Nephron (organoid): ENCODE measurements at regions not wholly inside any gene's neighbourhood (a gene's known extent, or its start where the extent isn't known, plus 50 kb on each side); places are given as distances from the start of the nearest gene placed in this dataset.
A peak's percentile ranks its signal among the peaks of the same experiment; 100 is the strongest.

Experiments
- H3K27ac Mint-ChIP-seq, 3 experiments: 2 replicates each; pipeline ENCODE4 v1.8.0; 2020; ENCODE audit warnings: mixed read lengths in 3 of 3, mild to moderate bottlenecking in 2 of 3, moderate library complexity in 1 of 3
- H3K27me3 Mint-ChIP-seq: 2 replicates; pipeline ENCODE4 v1.8.0; 2021; ENCODE audit warnings: low read depth, mild to moderate bottlenecking, moderate library complexity, mixed read lengths
- H3K36me3 Mint-ChIP-seq: 2 replicates; pipeline ENCODE4 v1.8.0; 2020; ENCODE audit warnings: low read depth, mixed read lengths
- H3K4me1 Mint-ChIP-seq: 2 replicates; pipeline ENCODE4 v1.8.0; 2020; ENCODE audit warnings: mixed read lengths
- H3K4me3 Mint-ChIP-seq, 3 experiments: 2 replicates each; pipeline ENCODE4 v1.8.0; 2020; ENCODE audit warnings: mild to moderate bottlenecking in 3 of 3, mixed read lengths in 3 of 3, moderate library complexity in 2 of 3
- H3K9me3 Mint-ChIP-seq: 2 replicates; pipeline ENCODE4 v1.8.0; 2020; ENCODE audit warnings: mixed read lengths
- CTCF ChIP-seq, 3 experiments: fragments of 200-600 bp; sonication (generic); IDR thresholded peaks; one replicate each; pipeline ENCODE4 v1.5.0; 2021; ENCODE audit warnings: antibody characterized with exemption in 3 of 3; ENCODE audit not compliant: unreplicated experiment in 3 of 3

GRCh38 chr11:109756521-109756920 lies 334.5 kb downstream of the C11orf87 start:
- Mint-ChIP-seq H3K27me3 (no peaks in the 10 kb centered on the region), H3K9me3 (peaks cover 3% of the 10 kb centered on the region), H3K27ac (no peak overlapping the region), H3K36me3 (no peaks in the 10 kb centered on the region), H3K4me1 (peaks cover 13% of the 10 kb centered on the region), H3K4me3 (no peak overlapping the region)
- TF ChIP-seq CTCF (IDR thresholded peaks at IDR 0.05; ENCODE audit: unreplicated experiment in 3 of 3) = no peak

DNA sequence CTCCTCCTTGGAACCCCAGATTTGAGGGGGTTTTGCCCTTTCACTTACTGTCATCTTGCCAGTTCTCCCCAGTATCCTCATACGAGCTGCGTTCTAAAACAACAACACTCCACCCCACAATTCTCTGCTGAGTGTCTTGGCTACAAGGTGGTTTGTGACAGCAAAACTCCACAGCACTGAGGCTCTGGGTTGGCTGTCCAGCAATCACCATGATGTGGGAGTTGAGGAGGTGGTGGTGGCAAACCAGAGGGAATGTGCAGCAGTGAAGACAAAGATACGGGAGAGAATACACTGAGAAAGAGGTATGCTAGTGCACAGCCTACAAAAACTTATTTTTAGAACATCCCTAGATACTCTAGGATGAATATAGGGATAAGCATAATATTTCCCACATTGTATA lies 335.0 kb downstream of the C11orf87 start:
- no peak overlapping the region for H3K27ac Mint-ChIP-seq
- no peaks in the 10 kb centered on the region for H3K36me3 Mint-ChIP-seq
- no peak overlapping the region for H3K4me3 Mint-ChIP-seq
- no peak for TF ChIP-seq CTCF (IDR thresholded peaks at IDR 0.05; ENCODE audit: unreplicated experiment in 3 of 3)
- no peaks in the 10 kb centered on the region for H3K27me3 Mint-ChIP-seq
- peaks cover 5% of the 10 kb centered on the region for H3K9me3 Mint-ChIP-seq
- H3K4me1 Mint-ChIP-seq = peaks cover 8% of the 10 kb centered on the region

DNA sequence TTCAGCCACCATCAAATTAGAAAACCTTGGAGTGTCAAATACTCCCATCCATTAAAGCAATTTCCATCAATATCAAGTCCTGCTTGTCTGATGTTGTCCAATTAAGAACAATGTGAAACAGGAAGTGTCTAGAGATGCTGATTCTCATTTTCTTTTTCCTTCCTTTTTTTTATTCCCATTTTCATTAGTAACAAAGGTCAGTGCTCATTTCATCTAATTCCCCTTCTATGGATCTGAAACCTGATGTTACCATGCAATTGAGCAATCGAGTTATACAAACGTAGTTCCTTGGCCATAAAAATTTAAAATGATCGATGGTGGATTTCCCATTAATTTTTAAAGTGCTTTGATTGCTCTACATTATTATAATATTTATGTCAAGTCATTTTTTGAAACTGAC lies 330.6 kb upstream of the ZC3H12C start:
- TF ChIP-seq CTCF (IDR thresholded peaks at IDR 0.05; ENCODE audit: unreplicated experiment in 3 of 3) = no peak
- Mint-ChIP-seq H3K4me3 (no peak overlapping the region), H3K27me3 (no peaks in the 10 kb centered on the region), H3K9me3 (peaks cover 5% of the 10 kb centered on the region), H3K36me3 (no peaks in the 10 kb centered on the region), H3K4me1 (no peaks in the 10 kb centered on the region), H3K27ac (no peak overlapping the region)

DNA sequence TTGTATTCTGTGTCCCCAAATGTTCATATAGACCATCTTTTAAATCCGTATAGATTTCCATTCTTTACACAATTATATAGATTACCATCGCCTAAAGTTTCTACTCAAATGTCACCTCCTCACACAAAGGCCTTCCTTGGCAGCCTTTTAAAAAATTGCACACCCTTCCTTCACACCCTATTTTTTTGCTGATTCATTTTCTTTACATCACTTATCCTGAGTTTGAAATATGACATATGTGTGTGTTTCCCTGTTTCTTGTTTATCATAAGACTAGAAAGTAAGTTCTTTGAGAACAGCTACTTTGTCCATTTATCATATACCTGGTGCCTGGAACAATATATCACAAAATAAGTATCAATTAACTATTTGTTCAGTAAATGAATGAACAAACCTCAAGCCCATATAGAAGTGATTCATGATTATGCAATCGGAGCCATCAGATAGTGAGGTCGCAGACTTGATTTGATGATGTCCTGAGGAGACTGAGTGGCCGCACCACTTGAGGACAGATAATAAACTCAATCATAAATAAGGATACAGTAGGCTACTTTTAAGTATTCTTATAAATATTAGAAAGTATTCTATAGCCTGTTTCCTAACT lies 327.4 kb upstream of the ZC3H12C start:
- H3K4me3 Mint-ChIP-seq = no peak overlapping the region
- H3K36me3 Mint-ChIP-seq = no peaks in the 10 kb centered on the region
- no peak for TF ChIP-seq CTCF (IDR thresholded peaks at IDR 0.05; ENCODE audit: unreplicated experiment in 3 of 3)
- no peak overlapping the region for H3K27ac Mint-ChIP-seq
- H3K4me1 Mint-ChIP-seq = no peaks in the 10 kb centered on the region
- H3K27me3 Mint-ChIP-seq = no peaks in the 10 kb centered on the region
- H3K9me3 Mint-ChIP-seq = peaks cover 2% of the 10 kb centered on the region

- H3K27me3 Mint-ChIP-seq = peaks cover 4% of the 10 kb centered on the region
- no peak overlapping the region for H3K4me3 Mint-ChIP-seq
- peak overlapping the region in 1 of 3 experiments; percentile 68 for H3K27ac Mint-ChIP-seq
- peaks cover 5% of the 10 kb centered on the region for H3K4me1 Mint-ChIP-seq
- no peak for TF ChIP-seq CTCF (IDR thresholded peaks at IDR 0.05; ENCODE audit: unreplicated experiment in 3 of 3)
- no peaks in the 10 kb centered on the region for H3K9me3 Mint-ChIP-seq
- no peaks in the 10 kb centered on the region for H3K36me3 Mint-ChIP-seq
Measured at GRCh38 chr11:109769858-109770257, 323.3 kb upstream of the ZC3H12C start.

DNA sequence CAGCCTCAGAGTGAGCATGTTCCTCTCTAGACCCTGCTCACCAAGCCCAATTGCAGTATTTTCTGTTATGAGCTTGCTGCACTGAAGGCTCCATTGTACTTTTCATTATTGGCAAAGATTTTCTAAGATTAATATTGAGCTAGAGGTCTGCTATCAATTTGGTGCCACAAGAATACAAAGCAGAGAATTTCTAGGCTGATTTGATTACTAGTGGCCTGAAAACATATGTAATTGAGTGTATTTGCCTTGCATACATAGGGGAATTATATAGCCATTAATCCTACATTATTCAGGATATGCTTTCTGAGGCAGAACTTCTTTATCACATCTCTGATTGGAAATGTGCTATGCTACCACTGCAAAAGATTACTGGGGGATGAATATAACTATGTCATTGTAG lies 322.9 kb upstream of the ZC3H12C start:
- Mint-ChIP-seq H3K27me3 (peaks cover 4% of the 10 kb centered on the region), H3K4me1 (peaks cover 5% of the 10 kb centered on the region), H3K36me3 (no peaks in the 10 kb centered on the region), H3K9me3 (no peaks in the 10 kb centered on the region), H3K4me3 (no peak overlapping the region), H3K27ac (peak overlapping the region in 1 of 3 experiments; percentile 68)
- no peak for TF ChIP-seq CTCF (IDR thresholded peaks at IDR 0.05; ENCODE audit: unreplicated experiment in 3 of 3)
